HUDEP-2 (cell line): ENCODE measurements at regions not wholly inside any gene's neighbourhood (a gene's known extent, or its start where the extent isn't known, plus 50 kb on each side); places are given as distances from the start of the nearest gene placed in this dataset.

ENCODE experiments used
- DNase-seq, 76 experiments: peaks; one replicate each; lab custom pipeline; 2025; ENCODE audit not compliant: unreplicated experiment in 76 of 76; lab: John Stamatoyannopoulos, UW

GRCh38 chr13:68076046-68076445 is 845.9 kb upstream of the PCDH9 start:
- DNase-seq: no peak

GRCh38 chr13:68066879-68067513 is 836.9 kb upstream of the PCDH9 start:
- DNase-seq: no peak

GRCh38 chr13:68064001-68064770 is 834.0 kb upstream of the PCDH9 start:
- no peak for DNase-seq

- no peak for DNase-seq
Observed at GRCh38 chr13:68063181-68063580, 833.0 kb upstream of the PCDH9 start.

GRCh38 chr13:68057836-68058235 is 827.7 kb upstream of the PCDH9 start:
- DNase-seq: no peak

GRCh38 chr13:68056816-68057710 is 826.9 kb upstream of the PCDH9 start:
- DNase-seq: no peak

GRCh38 chr13:68051910-68052309 is 821.8 kb upstream of the PCDH9 start:
- no peak for DNase-seq

GRCh38 chr13:68050761-68051160 is 820.6 kb upstream of the PCDH9 start:
- DNase-seq: no peak

GRCh38 chr13:68048802-68049359 is 818.7 kb upstream of the PCDH9 start:
- no peak for DNase-seq

- no peak for DNase-seq
Observed at GRCh38 chr13:68047889-68048288, 817.8 kb upstream of the PCDH9 start.

GRCh38 chr13:68046903-68047302 is 816.8 kb upstream of the PCDH9 start:
- no peak for DNase-seq

- DNase-seq: no peak
Observed at GRCh38 chr13:68030152-68030809, 800.1 kb upstream of the PCDH9 start.

- DNase-seq: no peak
Observed at GRCh38 chr13:68028701-68029100, 798.6 kb upstream of the PCDH9 start.

GRCh38 chr13:68027306-68027705 is 797.2 kb upstream of the PCDH9 start:
- no peak for DNase-seq

GRCh38 chr13:68026077-68026476 is 795.9 kb upstream of the PCDH9 start:
- DNase-seq: no peak

- DNase-seq: no peak
Observed at GRCh38 chr13:68025604-68026003, 795.5 kb upstream of the PCDH9 start.

GRCh38 chr13:68023838-68024581 is 793.9 kb upstream of the PCDH9 start:
- peak in 1 of 76 experiments; percentile 0 for DNase-seq

- no peak for DNase-seq
Observed at GRCh38 chr13:68019901-68020300, 789.8 kb upstream of the PCDH9 start.

GRCh38 chr13:68009546-68009945 is 779.4 kb upstream of the PCDH9 start:
- DNase-seq: no peak

GRCh38 chr13:68007576-68007975 is 777.4 kb upstream of the PCDH9 start:
- DNase-seq: no peak
